ENCODE measurements at regions not wholly inside any gene's neighbourhood (a gene's known extent, or its start where the extent isn't known, plus 50 kb on each side); places are given as distances from the start of the nearest gene placed in this dataset.

GRCh38 chr7:41029072-41029499, 673.8 kb downstream of the INHBA start:
- TF ChIP-seq POLR2AphosphoS5 (IDR thresholded peaks at IDR 0.05), result no peak
- no peak for TF ChIP-seq POLR2A (IDR thresholded peaks at IDR 0.05)
- no peak for TF ChIP-seq CTCF (IDR thresholded peaks at IDR 0.05)
- no peak for TF ChIP-seq EP300 (IDR thresholded peaks at IDR 0.05)

Measured in suprapubic skin (tissue), 4 donors.